ENCODE measurements at regions not wholly inside any gene's neighbourhood (a gene's known extent, or its start where the extent isn't known, plus 50 kb on each side); places are given as distances from the start of the nearest gene placed in this dataset.

- Histone ChIP-seq H3K4me3 (no peak overlapping the region), H3K4me1 (replicated peaks) (no peaks in the 10 kb centered on the region), H3K27me3 (replicated peaks; ENCODE audit: insufficient read depth) (no peaks in the 10 kb centered on the region), H3K36me3 (no peaks in the 10 kb centered on the region), H3K9me3 (no peaks in the 10 kb centered on the region), H3K27ac (no peak overlapping the region)
- WGBS: 92% methylated on average over 19 of the region's 19 CpGs
- no peak for DNase-seq (ENCODE audit: low spot score)
- TF ChIP-seq CTCF (IDR thresholded peaks at IDR 0.05) (no peak), POLR2A (IDR thresholded peaks at IDR 0.05) (no peak), POLR2AphosphoS5 (IDR thresholded peaks at IDR 0.05) (no peak)
- intact Hi-C loops (cut with DNase I): no loop called here
These were observed 408.6 kb upstream of the IRX4 start for GRCh38 chr5:2291146-2291840.

DNA sequence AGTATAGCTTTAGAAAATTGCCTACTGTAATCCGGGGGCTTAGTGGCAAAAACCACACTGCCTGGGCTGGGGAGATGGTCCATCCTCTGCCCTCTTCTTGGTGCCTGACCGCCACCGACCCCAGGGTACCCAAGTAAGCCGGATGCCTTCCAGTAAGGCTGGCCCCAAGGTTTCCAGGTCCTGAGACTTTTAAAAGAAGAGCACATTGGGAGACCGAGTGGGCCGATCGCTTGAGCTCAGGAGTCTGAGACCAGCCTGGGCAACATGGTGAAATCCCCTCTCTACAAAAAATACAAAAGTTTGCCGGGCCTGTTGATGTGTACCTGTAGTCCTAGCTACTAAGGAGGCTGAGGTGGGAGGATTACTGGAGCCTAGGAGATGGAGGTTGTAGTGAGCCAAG is 406.7 kb upstream of the IRX4 start:
- H3K27me3 ChIP-seq (replicated peaks; ENCODE audit: insufficient read depth): no peaks in the 10 kb centered on the region
- no peak for DNase-seq (ENCODE audit: low spot score)
- intact Hi-C loops (cut with DNase I): no loop called here
- TF ChIP-seq POLR2AphosphoS5 (IDR thresholded peaks at IDR 0.05): no peak
- TF ChIP-seq CTCF (IDR thresholded peaks at IDR 0.05): no peak
- no peak for TF ChIP-seq POLR2A (IDR thresholded peaks at IDR 0.05)
- no peaks in the 10 kb centered on the region for H3K4me1 ChIP-seq (replicated peaks)
- H3K4me3 ChIP-seq: no peak overlapping the region
- H3K36me3 ChIP-seq: no peaks in the 10 kb centered on the region
- H3K27ac ChIP-seq: no peak overlapping the region
- no peaks in the 10 kb centered on the region for H3K9me3 ChIP-seq
- 98% methylated on average over 8 of the region's 8 CpGs for WGBS

- WGBS: 83% methylated on average over 16 of the region's 16 CpGs
- H3K27me3 ChIP-seq (replicated peaks; ENCODE audit: insufficient read depth): no peaks in the 10 kb centered on the region
- no peak overlapping the region for H3K27ac ChIP-seq
- no peak overlapping the region for H3K4me3 ChIP-seq
- H3K36me3 ChIP-seq: no peaks in the 10 kb centered on the region
- TF ChIP-seq POLR2A (IDR thresholded peaks at IDR 0.05) (no peak), POLR2AphosphoS5 (IDR thresholded peaks at IDR 0.05) (no peak), CTCF (IDR thresholded peaks at IDR 0.05) (no peak)
- no peaks in the 10 kb centered on the region for H3K9me3 ChIP-seq
- no peaks in the 10 kb centered on the region for H3K4me1 ChIP-seq (replicated peaks)
- DNase-seq (ENCODE audit: low spot score): no peak
- intact Hi-C loops (cut with DNase I): no loop called here
These were observed 406.2 kb upstream of the IRX4 start for GRCh38 chr5:2288968-2289367.

DNA sequence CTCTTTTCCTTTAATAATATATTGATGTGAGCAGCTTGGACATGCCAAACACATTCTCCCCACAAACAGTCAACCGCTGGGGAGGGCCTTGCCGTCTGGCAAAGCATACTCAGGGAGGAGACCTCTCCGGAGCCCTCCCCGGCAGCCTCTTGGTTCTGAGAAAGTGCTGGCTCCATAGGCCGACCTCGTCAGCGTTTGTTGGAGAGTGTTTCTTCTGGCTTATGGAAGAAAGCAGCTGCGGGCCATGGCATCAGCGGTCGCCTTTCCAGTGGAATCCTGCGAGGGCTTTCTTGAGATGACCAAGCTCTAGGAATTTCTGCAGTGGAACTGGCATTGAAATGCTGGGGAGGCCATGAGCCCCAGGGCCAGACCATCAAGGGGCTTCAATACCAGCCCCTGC is 405.7 kb upstream of the IRX4 start:
- intact Hi-C loops (cut with DNase I): no loop called here
- TF ChIP-seq POLR2A (IDR thresholded peaks at IDR 0.05) (no peak), POLR2AphosphoS5 (IDR thresholded peaks at IDR 0.05) (no peak), CTCF (IDR thresholded peaks at IDR 0.05) (no peak)
- 95% methylated on average over 11 of the region's 11 CpGs for WGBS
- no peaks in the 10 kb centered on the region for H3K27me3 ChIP-seq (replicated peaks; ENCODE audit: insufficient read depth)
- no peaks in the 10 kb centered on the region for H3K36me3 ChIP-seq
- no peaks in the 10 kb centered on the region for H3K4me1 ChIP-seq (replicated peaks)
- H3K4me3 ChIP-seq: no peak overlapping the region
- H3K27ac ChIP-seq: no peak overlapping the region
- no peaks in the 10 kb centered on the region for H3K9me3 ChIP-seq
- no peak for DNase-seq (ENCODE audit: low spot score)

GRCh38 chr5:2286250-2286649 is 403.5 kb upstream of the IRX4 start:
- Histone ChIP-seq H3K4me3 (no peak overlapping the region), H3K36me3 (no peaks in the 10 kb centered on the region), H3K27me3 (replicated peaks; ENCODE audit: insufficient read depth) (no peaks in the 10 kb centered on the region), H3K9me3 (no peaks in the 10 kb centered on the region), H3K4me1 (replicated peaks) (no peaks in the 10 kb centered on the region), H3K27ac (no peak overlapping the region)
- DNase-seq (ENCODE audit: low spot score): no peak
- intact Hi-C loops (cut with DNase I): no loop called here
- WGBS: 90% methylated on average over 7 of the region's 7 CpGs
- TF ChIP-seq POLR2AphosphoS5 (IDR thresholded peaks at IDR 0.05) (no peak), CTCF (IDR thresholded peaks at IDR 0.05) (no peak), POLR2A (IDR thresholded peaks at IDR 0.05) (no peak)
